Stimulated activated CD4-positive, alpha-beta T cell treated with anti-CD3 and anti-CD28 coated beads, Interleukin-12 subunit alpha, Interleukin-12 subunit beta, amount 100 ng/mL, for 48 hours (primary cell): ENCODE measurements at regions not wholly inside any gene's neighbourhood (a gene's known extent, or its start where the extent isn't known, plus 50 kb on each side); places are given as distances from the start of the nearest gene placed in this dataset.

ENCODE experiments used
- DNase-seq, 3 donors: peaks; one replicate each; pipeline ENCODE4 v3.0.0-alpha.2; 2020; ENCODE audit warnings: low read depth in 2 of 3, low spot score in 1 of 3

- no peak for DNase-seq
These were observed 393.6 kb downstream of the TDRD3 start for GRCh38 chr13:60790620-60791019.

GRCh38 chr13:60788156-60788829, 391.3 kb downstream of the TDRD3 start:
- DNase-seq = no peak

- DNase-seq = no peak
These were observed 390.1 kb downstream of the TDRD3 start for GRCh38 chr13:60787083-60787482.

- no peak for DNase-seq
These were observed 375.7 kb downstream of the TDRD3 start for GRCh38 chr13:60772726-60773125.

GRCh38 chr13:60765700-60766411, 368.8 kb downstream of the TDRD3 start:
- no peak for DNase-seq

- no peak for DNase-seq
These were observed 362.5 kb downstream of the TDRD3 start for GRCh38 chr13:60759499-60759898.

GRCh38 chr13:60758637-60759036, 361.6 kb downstream of the TDRD3 start:
- no peak for DNase-seq

- no peak for DNase-seq
These were observed 360.6 kb downstream of the TDRD3 start for GRCh38 chr13:60757501-60758215.

GRCh38 chr13:60756306-60756705, 359.3 kb downstream of the TDRD3 start:
- no peak for DNase-seq

- DNase-seq = no peak
These were observed 358.6 kb downstream of the TDRD3 start for GRCh38 chr13:60755380-60756163.

- no peak for DNase-seq
These were observed 357.4 kb downstream of the TDRD3 start for GRCh38 chr13:60754211-60755090.

GRCh38 chr13:60753641-60754040, 356.6 kb downstream of the TDRD3 start:
- no peak for DNase-seq

- no peak for DNase-seq
These were observed 348.3 kb downstream of the TDRD3 start for GRCh38 chr13:60745343-60745742.

GRCh38 chr13:60733933-60734332, 336.9 kb downstream of the TDRD3 start:
- no peak for DNase-seq

GRCh38 chr13:60727140-60727539, 330.1 kb downstream of the TDRD3 start:
- DNase-seq = no peak

GRCh38 chr13:60721063-60721462, 324.0 kb downstream of the TDRD3 start:
- DNase-seq = no peak

- no peak for DNase-seq
These were observed 323.6 kb downstream of the TDRD3 start for GRCh38 chr13:60720590-60720989.

- no peak for DNase-seq
These were observed 319.3 kb downstream of the TDRD3 start for GRCh38 chr13:60716313-60716712.

GRCh38 chr13:60707878-60708277, 310.9 kb downstream of the TDRD3 start:
- no peak for DNase-seq

GRCh38 chr13:60701895-60702294, 304.9 kb downstream of the TDRD3 start:
- no peak for DNase-seq
